Body of pancreas (tissue), 4 donors: ENCODE measurements at regions not wholly inside any gene's neighbourhood (a gene's known extent, or its start where the extent isn't known, plus 50 kb on each side); places are given as distances from the start of the nearest gene placed in this dataset.

Experiments used
- ATAC-seq: fragments of 150-250 bp; one replicate; pipeline ENCODE4 v1.9.1; 2016
- DNase-seq, 4 donors: peaks; one replicate each; pipeline ENCODE4 v3.0.0-alpha.2; 2019
- H3K27ac ChIP-seq, 4 donors: fragments of 200-600 bp; sonication (generic); 1 replicate in 3 of 4; 2 replicates in 1 of 4; pipeline versions ENCODE4 v1.5.1 to v1.6.1; 2016 to 2019; ENCODE audit warnings: mild to moderate bottlenecking in 1 of 4, mixed read lengths in 1 of 4, moderate library complexity in 1 of 4
- H3K27me3 ChIP-seq, 2 donors: fragments of 200-600 bp; sonication (generic); one replicate each; pipeline ENCODE4 v1.6.0; 2016; ENCODE audit warnings: mild to moderate bottlenecking in 1 of 2
- H3K36me3 ChIP-seq, 2 donors: fragments of 200-600 bp; sonication (generic); replicated peaks in 1 of 2; 2 replicates each; pipeline ENCODE4 v1.5.1; 2016; ENCODE audit warnings: low read depth in 2 of 2; ENCODE audit not compliant: insufficient read depth in 1 of 2
- H3K4me1 ChIP-seq: fragments of 200-600 bp; sonication (generic); one replicate; pipeline ENCODE4 v1.6.0; 2016
- H3K4me3 ChIP-seq, 2 donors: fragments of 200-600 bp; sonication (generic); 1 replicate in 1 of 2; 2 replicates in 1 of 2; pipeline ENCODE4 v1.5.1; 2016 to 2019
- H3K9me3 ChIP-seq, 3 donors: fragments of 200-600 bp; sonication (generic); 1 replicate in 2 of 3; 2 replicates in 1 of 3; pipeline ENCODE4 v1.5.1; 2016
- CTCF ChIP-seq, 7 experiments: fragments of 450-650 bp in 4 of 7; fragments of 200-600 bp in 3 of 7; sonication (generic) in 3 of 7; IDR thresholded peaks; one replicate each; pipeline ENCODE4 v1.5.1; 2016 to 2019; ENCODE audit warnings: antibody characterized with exemption in 7 of 7
- POLR2A ChIP-seq, 3 donors: fragments of 450-650 bp; IDR thresholded peaks; one replicate each; pipeline ENCODE4 v1.6.1; 2016; ENCODE audit warnings: antibody characterized with exemption in 3 of 3, mild to moderate bottlenecking in 2 of 3
- WGBS, 2 donors: methylation state at CpG; one replicate each; pipeline ENCODE4 v1.1.5; 2017; 5-methylcytosine and 5-hydroxymethylcytosine counted together
- intact Hi-C: fragments of 100-400 bp; cut with DNase I; formaldehyde crosslinking; loops from one replicate; pipeline ENCODE4 v1.15.1; 2023

GRCh38 chr10:78742406-78742729 lies 326.4 kb upstream of the ZMIZ1 start:
- Histone ChIP-seq H3K27me3 (no peaks in the 10 kb centered on the region), H3K4me3 (no peak overlapping the region), H3K4me1 (peaks cover 77% of the 10 kb centered on the region), H3K27ac (peak overlapping the region; percentile 44 to 91 (median 88)), H3K36me3 (no peaks in the 10 kb centered on the region), H3K9me3 (no peaks in the 10 kb centered on the region)
- DNase-seq (no peak), ATAC-seq (no peak)
- TF ChIP-seq POLR2A (IDR thresholded peaks at IDR 0.05), result no peak
- TF ChIP-seq CTCF (IDR thresholded peaks at IDR 0.05), result no peak
- intact Hi-C loops, result no loop called here
- WGBS, 2 donors, result 68 to 88% methylated on average over 5 of the region's 5 CpGs

GRCh38 chr10:78742730-78743615 lies 325.8 kb upstream of the ZMIZ1 start:
- no peaks in the 10 kb centered on the region for H3K9me3 ChIP-seq
- ATAC-seq (peak; percentile 72), DNase-seq (peak; percentile 80 to 91 (median 85))
- H3K36me3 ChIP-seq, result no peaks in the 10 kb centered on the region
- 51 to 57% methylated on average over 12 of the region's 12 CpGs for WGBS, 2 donors
- TF ChIP-seq POLR2A (IDR thresholded peaks at IDR 0.05) (peak in 2 of 3 donors; percentile 30 to 37), CTCF (IDR thresholded peaks at IDR 0.05) (no peak)
- H3K4me3 ChIP-seq, result no peak overlapping the region
- H3K27ac ChIP-seq, result peak overlapping the region; percentile 44 to 91 (median 88)
- intact Hi-C loops, result no loop called here
- peaks cover 77% of the 10 kb centered on the region for H3K4me1 ChIP-seq
- no peaks in the 10 kb centered on the region for H3K27me3 ChIP-seq

GRCh38 chr10:78744056-78744455 lies 324.7 kb upstream of the ZMIZ1 start:
- ATAC-seq (no peak), DNase-seq (peak in 2 of 4 donors; percentile 41 to 46)
- WGBS, 2 donors, result 56 to 58% methylated on average over 2 to 5 of the region's 5 CpGs
- intact Hi-C loops, result no loop called here
- no peak overlapping the region for H3K4me3 ChIP-seq
- H3K27ac ChIP-seq, result peak overlapping the region in 3 of 4 donors; percentile 87 to 91 (median 89)
- TF ChIP-seq POLR2A (IDR thresholded peaks at IDR 0.05) (no peak), CTCF (IDR thresholded peaks at IDR 0.05) (no peak)
- no peaks in the 10 kb centered on the region for H3K36me3 ChIP-seq
- H3K4me1 ChIP-seq, result peaks cover 76% of the 10 kb centered on the region
- no peaks in the 10 kb centered on the region for H3K9me3 ChIP-seq
- no peaks in the 10 kb centered on the region for H3K27me3 ChIP-seq

GRCh38 chr10:78744491-78745090 lies 324.2 kb upstream of the ZMIZ1 start:
- no peaks in the 10 kb centered on the region for H3K36me3 ChIP-seq
- peaks cover 70% of the 10 kb centered on the region for H3K4me1 ChIP-seq
- peak in 2 of 3 donors; percentile 63 to 71 for TF ChIP-seq POLR2A (IDR thresholded peaks at IDR 0.05)
- no peak for TF ChIP-seq CTCF (IDR thresholded peaks at IDR 0.05)
- ATAC-seq, result peak; percentile 73
- peak; percentile 83 to 91 (median 84) for DNase-seq
- H3K9me3 ChIP-seq, result no peaks in the 10 kb centered on the region
- 28 to 32% methylated on average over 9 to 10 of the region's 10 CpGs for WGBS, 2 donors
- peak overlapping the region; percentile 59 to 91 (median 88) for H3K27ac ChIP-seq
- H3K27me3 ChIP-seq, result no peaks in the 10 kb centered on the region
- no peak overlapping the region for H3K4me3 ChIP-seq
- intact Hi-C loops, result no loop called here
